Activated CD8-positive, alpha-beta memory T cell treated with anti-CD3 and anti-CD28 coated beads, Interleukin-2, amount 10 ng/mL, durations not matched to agents 7 days and 5 days (primary cell): ENCODE measurements at regions not wholly inside any gene's neighbourhood (a gene's known extent, or its start where the extent isn't known, plus 50 kb on each side); places are given as distances from the start of the nearest gene placed in this dataset.

ENCODE experiments used
- ATAC-seq: fragments of 150-1000 bp; cut with Tn5 transposase; one replicate; pipeline ENCODE4 v1.10.0; 2021; ENCODE audit warnings: moderate library complexity
- CTCF ChIA-PET: fragments of 350-600 bp; sonication (Branson Sonifier 250); formaldehyde crosslinking; loops from one replicate; lab custom pipeline; 2021; ENCODE audit warnings: antibody characterized with exemption; lab: Charles Lee
- DNase-seq: peaks from one replicate; pipeline ENCODE4 v3.0.0-alpha.2; 2020
- H3K27ac Mint-ChIP-seq: one replicate; pipeline ENCODE4 v1.8.0; 2021; ENCODE audit warnings: mild to moderate bottlenecking, mixed read lengths
- H3K27me3 Mint-ChIP-seq: one replicate; pipeline ENCODE4 v1.8.0; 2021; ENCODE audit warnings: mixed read lengths
- H3K36me3 Mint-ChIP-seq: one replicate; pipeline ENCODE4 v1.8.0; 2021; ENCODE audit warnings: mild to moderate bottlenecking, mixed read lengths
- H3K4me1 Mint-ChIP-seq: one replicate; pipeline ENCODE4 v1.8.0; 2021; ENCODE audit warnings: mixed read lengths
- H3K4me3 Mint-ChIP-seq: one replicate; pipeline ENCODE4 v1.8.0; 2021; ENCODE audit warnings: mild to moderate bottlenecking, moderate library complexity, mixed read lengths
- H3K9me3 Mint-ChIP-seq: one replicate; pipeline ENCODE4 v1.8.0; 2022; ENCODE audit warnings: low read depth, mixed read lengths

DNA sequence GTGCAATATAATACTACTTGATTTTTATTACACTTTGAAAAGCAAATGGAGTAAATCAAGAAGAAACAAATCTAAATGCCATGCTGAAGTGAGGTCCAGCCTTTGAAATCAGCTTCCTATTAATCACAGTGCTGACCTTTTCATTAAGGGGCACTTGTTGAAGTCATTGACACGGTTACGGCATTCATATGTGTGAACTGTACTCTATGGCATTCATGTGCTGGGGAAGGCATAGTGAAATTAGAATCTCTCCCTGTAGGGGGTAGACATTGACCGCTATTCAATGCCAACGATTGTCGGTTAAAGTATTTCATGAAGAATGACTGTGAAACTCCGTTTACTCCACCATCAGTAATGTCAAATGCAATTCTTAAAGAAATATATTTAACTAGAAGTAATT lies 296.1 kb upstream of the SEMA3A start:
- H3K27me3 Mint-ChIP-seq, result no peaks in the 10 kb centered on the region
- no peaks in the 10 kb centered on the region for H3K36me3 Mint-ChIP-seq
- H3K4me1 Mint-ChIP-seq, result no peaks in the 10 kb centered on the region
- CTCF ChIA-PET, result no interaction called here
- no peak for ATAC-seq
- no peak overlapping the region for H3K27ac Mint-ChIP-seq
- peaks cover 2% of the 10 kb centered on the region for H3K9me3 Mint-ChIP-seq
- DNase-seq, result no peak
- H3K4me3 Mint-ChIP-seq, result no peak overlapping the region

DNA sequence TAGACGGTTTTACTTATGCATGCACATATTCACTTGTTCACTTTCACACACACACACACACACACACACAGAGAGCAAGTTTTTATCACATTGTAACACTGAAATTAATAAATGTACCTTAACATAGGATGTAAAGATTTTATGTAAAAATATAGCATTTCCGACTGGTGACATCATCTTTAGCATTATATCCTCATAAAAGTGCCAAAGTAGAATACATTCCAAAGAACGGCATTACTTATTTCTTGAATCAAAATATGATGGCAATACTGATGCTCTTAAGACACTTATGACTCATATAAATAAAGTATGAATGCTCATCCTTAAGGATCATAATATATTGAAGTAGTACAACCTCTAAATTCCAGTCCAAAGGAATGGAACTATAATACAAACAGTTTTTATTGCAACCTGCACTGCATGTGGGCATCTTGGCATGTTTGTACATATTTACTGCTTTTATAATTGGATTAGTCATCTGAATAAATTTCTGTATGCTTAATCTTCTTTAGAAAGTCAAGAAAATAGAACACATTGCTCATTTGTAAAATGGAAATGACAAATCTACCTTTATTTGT lies 290.0 kb upstream of the SEMA3A start:
- Mint-ChIP-seq H3K4me1 (no peaks in the 10 kb centered on the region), H3K9me3 (peaks cover 2% of the 10 kb centered on the region), H3K36me3 (no peaks in the 10 kb centered on the region), H3K27me3 (no peaks in the 10 kb centered on the region), H3K4me3 (no peak overlapping the region), H3K27ac (no peak overlapping the region)
- ATAC-seq (no peak), DNase-seq (no peak)
- CTCF ChIA-PET, result no interaction called here

DNA sequence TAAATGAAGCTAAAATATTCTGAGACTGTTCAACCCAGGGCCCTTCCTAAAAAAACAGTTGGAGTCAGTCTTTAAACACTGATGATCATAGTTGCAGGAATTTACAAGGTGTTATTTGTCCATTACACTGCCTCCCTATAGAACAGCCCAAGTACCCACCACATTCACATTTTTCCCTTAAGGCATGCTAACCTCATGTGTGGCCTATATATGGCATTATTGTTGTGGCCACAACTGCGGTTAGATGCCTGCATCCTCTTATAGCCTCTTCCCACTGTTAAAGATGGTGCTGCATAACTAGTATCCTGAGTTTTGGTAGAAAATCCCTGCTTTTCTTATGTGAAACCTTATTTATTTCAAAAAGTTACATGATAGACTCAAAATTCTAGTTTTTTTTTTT lies 287.9 kb upstream of the SEMA3A start:
- H3K4me1 Mint-ChIP-seq, result no peaks in the 10 kb centered on the region
- H3K27me3 Mint-ChIP-seq, result no peaks in the 10 kb centered on the region

DNA sequence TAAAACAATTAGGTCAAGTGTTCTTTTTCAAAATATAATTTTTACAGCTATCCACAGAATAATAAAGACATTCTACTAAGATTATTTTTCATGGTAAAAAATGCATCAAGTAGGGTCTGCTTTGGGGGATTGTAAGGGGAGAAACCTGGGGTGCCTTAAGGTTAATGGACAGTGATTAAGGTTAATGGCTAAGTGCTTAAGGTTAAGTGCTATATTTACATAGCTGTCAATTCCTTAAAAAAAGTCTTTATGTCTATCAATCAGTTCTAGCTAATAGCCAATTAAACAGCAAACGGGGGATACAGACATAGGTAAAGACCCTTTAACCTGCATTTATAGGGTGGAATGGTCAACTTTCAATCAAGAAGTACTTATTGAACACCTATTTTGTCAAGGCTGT lies 284.5 kb upstream of the SEMA3A start:
- Mint-ChIP-seq H3K4me1 (no peaks in the 10 kb centered on the region), H3K27ac (no peak overlapping the region), H3K9me3 (no peaks in the 10 kb centered on the region), H3K27me3 (no peaks in the 10 kb centered on the region), H3K36me3 (no peaks in the 10 kb centered on the region), H3K4me3 (no peak overlapping the region)
- ATAC-seq, result no peak
- no peak for DNase-seq
- CTCF ChIA-PET, result no interaction called here

More for the DNA sequence above, 287.9 kb upstream of the SEMA3A start:
- DNase-seq (no peak), ATAC-seq (no peak)
- CTCF ChIA-PET, result no interaction called here
- peaks cover 2% of the 10 kb centered on the region for H3K9me3 Mint-ChIP-seq
- no peak overlapping the region for H3K27ac Mint-ChIP-seq
- no peak overlapping the region for H3K4me3 Mint-ChIP-seq
- H3K36me3 Mint-ChIP-seq, result no peaks in the 10 kb centered on the region

DNA sequence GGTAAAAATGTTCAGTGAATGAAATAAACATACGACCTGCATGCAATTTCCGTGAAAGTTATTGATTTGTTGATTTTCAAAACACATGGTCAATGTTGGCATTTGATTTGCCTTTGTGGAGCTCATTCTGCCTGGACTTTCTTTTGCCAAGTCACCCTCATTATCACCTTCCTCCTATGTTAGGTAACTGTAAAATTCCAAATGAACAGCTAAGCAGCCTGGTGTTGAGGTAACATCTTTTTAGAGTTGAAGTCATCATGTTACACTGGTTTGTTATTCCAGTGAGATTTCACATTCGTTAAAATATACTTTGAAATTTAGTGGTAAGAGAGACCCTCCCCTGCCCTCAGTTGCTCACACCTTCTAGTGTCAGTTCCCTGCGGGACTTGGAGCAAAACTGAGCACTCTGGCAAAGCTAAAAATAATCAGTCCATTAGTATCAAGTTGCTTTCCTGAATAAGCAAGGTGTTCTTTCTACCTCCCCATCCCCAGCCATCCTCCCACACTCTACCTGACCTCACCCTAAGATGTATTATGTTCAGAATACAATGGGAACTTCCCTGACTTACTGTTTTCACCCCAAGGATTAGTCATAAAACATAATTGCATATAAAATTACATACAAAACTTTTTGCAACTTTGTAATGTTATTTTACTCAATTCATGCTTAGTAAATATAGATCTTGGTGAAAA lies 283.3 kb upstream of the SEMA3A start:
- Mint-ChIP-seq H3K4me3 (no peak overlapping the region), H3K27me3 (no peaks in the 10 kb centered on the region), H3K27ac (no peak overlapping the region), H3K9me3 (no peaks in the 10 kb centered on the region), H3K4me1 (no peaks in the 10 kb centered on the region), H3K36me3 (no peaks in the 10 kb centered on the region)
- ATAC-seq (no peak), DNase-seq (no peak)
- CTCF ChIA-PET, result no interaction called here

DNA sequence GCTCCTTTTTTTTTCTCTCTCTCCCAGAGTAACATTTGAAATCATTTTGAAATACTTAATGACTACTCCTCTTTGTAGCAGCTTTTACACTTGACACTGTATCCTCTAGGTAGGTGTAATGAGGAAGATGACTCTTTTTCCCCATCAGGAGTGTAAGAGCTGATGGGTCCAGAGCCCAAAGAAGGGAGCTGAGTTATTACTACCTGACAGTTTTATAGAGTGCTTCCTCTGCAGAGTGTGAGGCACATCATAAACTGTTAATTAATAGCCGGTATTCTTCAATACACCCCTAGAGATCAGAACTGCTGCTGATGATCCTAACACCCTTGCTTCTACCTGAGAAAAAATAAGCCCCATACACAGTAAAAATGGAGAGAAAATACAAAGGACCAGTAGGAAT lies 279.8 kb upstream of the SEMA3A start:
- CTCF ChIA-PET, result no interaction called here
- DNase-seq (no peak), ATAC-seq (no peak)
- no peaks in the 10 kb centered on the region for H3K27me3 Mint-ChIP-seq
- H3K4me3 Mint-ChIP-seq, result no peak overlapping the region
- no peaks in the 10 kb centered on the region for H3K9me3 Mint-ChIP-seq
- H3K27ac Mint-ChIP-seq, result no peak overlapping the region
- no peaks in the 10 kb centered on the region for H3K36me3 Mint-ChIP-seq
- no peaks in the 10 kb centered on the region for H3K4me1 Mint-ChIP-seq

DNA sequence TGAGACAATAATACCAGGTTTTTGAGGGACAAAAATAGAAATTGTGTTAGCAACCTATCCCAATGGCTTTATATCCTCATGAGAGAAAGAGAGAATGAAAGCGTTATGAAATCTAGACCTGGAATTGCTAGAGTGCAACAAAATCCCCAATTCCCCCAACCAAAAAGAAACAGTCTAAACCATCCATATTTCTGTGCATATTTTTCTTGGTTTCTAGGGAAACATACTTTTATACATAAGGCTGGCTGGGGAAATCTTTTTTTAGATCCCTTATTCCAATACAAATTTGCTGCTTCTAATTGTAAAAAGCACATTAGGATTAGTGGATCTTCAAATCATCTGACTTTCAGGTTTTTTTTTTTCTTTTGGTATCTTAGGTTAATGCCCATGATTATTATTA lies 277.0 kb upstream of the SEMA3A start:
- H3K4me1 Mint-ChIP-seq, result no peaks in the 10 kb centered on the region
- H3K4me3 Mint-ChIP-seq, result no peak overlapping the region
- CTCF ChIA-PET, result no interaction called here
- DNase-seq (no peak), ATAC-seq (no peak)
- no peaks in the 10 kb centered on the region for H3K27me3 Mint-ChIP-seq
- no peaks in the 10 kb centered on the region for H3K36me3 Mint-ChIP-seq
- H3K27ac Mint-ChIP-seq, result no peak overlapping the region
- H3K9me3 Mint-ChIP-seq, result peaks cover 3% of the 10 kb centered on the region

DNA sequence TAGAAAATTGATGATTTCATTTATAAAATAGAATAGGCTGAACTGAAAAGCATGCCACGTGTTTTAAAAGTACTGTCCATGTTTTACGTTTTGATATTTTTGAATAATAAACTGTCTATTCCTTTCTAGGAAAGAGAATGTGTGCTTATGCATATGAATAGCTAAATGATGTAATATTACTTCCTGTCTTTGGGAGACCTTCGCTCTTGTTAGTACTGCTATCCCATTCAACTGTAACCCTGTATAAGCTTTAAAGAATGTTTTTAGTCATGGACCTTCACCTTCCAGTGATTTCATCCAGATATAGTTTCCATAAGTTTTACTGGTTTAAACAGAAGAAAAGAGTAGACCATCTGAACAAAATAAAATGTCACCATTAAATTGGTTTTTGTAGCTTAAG lies 274.4 kb upstream of the SEMA3A start:
- CTCF ChIA-PET, result no interaction called here
- no peak overlapping the region for H3K27ac Mint-ChIP-seq
- no peak overlapping the region for H3K4me3 Mint-ChIP-seq
- ATAC-seq (no peak), DNase-seq (no peak)
- H3K36me3 Mint-ChIP-seq, result no peaks in the 10 kb centered on the region
- H3K9me3 Mint-ChIP-seq, result peaks cover 3% of the 10 kb centered on the region
- no peaks in the 10 kb centered on the region for H3K4me1 Mint-ChIP-seq
- H3K27me3 Mint-ChIP-seq, result no peaks in the 10 kb centered on the region

DNA sequence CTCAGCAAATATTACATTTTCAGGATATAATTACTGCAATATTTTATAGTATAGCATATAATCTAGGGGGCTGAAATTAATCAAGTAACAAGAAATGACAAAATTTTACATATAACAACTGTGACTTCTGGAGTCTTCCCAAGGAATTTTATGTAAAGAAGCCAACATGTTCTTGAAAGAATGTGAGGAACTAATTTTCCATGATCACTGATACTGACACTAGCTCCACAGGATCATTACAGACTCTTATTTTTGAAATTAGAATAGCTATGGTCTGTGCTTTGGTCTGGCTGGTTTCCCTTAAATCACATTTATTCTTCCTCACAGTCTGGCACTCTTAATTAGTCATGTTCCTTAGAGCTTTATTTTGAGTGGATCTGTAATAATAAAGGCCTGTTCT lies 267.7 kb upstream of the SEMA3A start:
- H3K4me3 Mint-ChIP-seq, result no peak overlapping the region
- no peaks in the 10 kb centered on the region for H3K27me3 Mint-ChIP-seq
- CTCF ChIA-PET, result no interaction called here
- H3K36me3 Mint-ChIP-seq, result no peaks in the 10 kb centered on the region
- H3K9me3 Mint-ChIP-seq, result no peaks in the 10 kb centered on the region
- ATAC-seq (no peak), DNase-seq (no peak)
- H3K4me1 Mint-ChIP-seq, result no peaks in the 10 kb centered on the region
- H3K27ac Mint-ChIP-seq, result no peak overlapping the region

DNA sequence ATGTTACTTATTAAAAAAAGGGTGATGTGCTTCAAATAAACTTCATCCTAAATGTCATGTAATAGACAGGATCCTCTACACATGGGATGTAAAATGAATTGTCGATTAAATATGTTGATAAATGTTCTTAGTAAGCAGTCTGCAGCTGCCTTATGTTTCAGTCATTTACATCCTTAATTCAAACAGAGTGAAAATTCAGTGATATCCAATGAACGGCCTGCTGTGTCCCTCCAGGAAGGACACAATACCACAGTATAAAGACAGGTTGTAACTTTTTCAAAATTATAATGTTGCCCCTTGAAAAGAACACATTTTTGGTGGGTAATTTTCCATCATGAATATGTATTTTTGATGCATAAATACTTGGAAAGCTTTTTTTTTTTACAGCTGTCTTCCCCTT lies 266.5 kb upstream of the SEMA3A start:
- Mint-ChIP-seq H3K4me3 (no peak overlapping the region), H3K9me3 (no peaks in the 10 kb centered on the region), H3K27me3 (no peaks in the 10 kb centered on the region), H3K4me1 (no peaks in the 10 kb centered on the region), H3K36me3 (no peaks in the 10 kb centered on the region), H3K27ac (no peak overlapping the region)
- CTCF ChIA-PET, result no interaction called here
- no peak for ATAC-seq
- no peak for DNase-seq

DNA sequence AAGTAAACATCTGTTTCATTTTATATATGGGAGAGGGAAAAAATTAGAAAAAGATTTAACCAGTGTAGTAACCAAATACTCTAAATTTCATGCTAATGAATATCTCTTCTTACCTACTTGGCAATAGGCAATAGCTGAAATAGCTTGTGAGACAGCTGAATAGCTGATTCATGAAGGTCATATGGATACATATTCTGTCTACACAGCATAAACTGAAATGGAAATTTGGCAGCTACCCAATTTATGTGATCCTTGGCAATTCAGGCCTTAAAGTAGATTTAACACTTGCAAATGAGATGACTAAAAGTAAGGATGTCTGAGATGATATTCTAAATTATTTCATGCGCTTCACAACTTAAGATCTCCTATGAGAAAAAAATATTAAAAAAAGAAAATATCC lies 261.2 kb upstream of the SEMA3A start:
- Mint-ChIP-seq H3K27ac (no peak overlapping the region), H3K4me1 (no peaks in the 10 kb centered on the region), H3K27me3 (no peaks in the 10 kb centered on the region), H3K36me3 (no peaks in the 10 kb centered on the region), H3K9me3 (no peaks in the 10 kb centered on the region), H3K4me3 (no peak overlapping the region)
- ATAC-seq, result no peak
- DNase-seq, result no peak
- CTCF ChIA-PET, result no interaction called here

DNA sequence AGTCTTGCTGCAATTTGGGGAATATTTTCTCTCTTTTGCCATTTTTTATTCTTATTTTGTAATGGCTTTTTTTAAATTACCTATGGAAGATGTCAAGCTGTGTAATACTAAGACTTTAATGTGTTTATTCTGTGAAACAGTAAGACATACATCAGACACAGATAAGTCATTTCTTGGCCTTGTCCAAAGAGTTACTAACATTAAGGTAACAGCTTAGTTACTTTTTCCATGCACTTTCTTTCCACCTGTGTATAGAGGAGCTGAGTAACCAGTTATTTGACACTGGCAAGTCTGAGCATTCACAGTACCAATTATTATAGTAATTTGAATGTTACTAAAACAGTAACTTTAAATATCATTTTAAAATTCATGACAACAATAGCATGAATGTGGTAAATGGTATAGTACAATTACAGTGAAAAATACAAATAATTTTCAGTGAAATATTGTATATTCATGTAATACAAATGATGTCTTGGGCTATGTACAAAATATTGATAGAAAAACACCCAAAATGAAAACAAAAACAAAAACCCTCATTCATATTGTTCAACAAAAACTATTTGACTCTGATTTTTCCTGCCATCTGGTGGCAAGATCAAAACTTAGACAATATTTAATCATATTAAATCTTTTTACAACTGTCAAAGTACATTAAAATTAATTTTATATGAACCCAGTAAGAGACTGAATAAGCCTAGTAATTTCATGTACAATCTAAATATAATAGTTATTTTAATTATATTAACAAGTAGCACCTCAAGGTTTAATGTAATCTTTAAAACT lies 259.8 kb upstream of the SEMA3A start:
- Mint-ChIP-seq H3K27ac (no peak overlapping the region), H3K36me3 (no peaks in the 10 kb centered on the region), H3K4me3 (no peak overlapping the region), H3K9me3 (no peaks in the 10 kb centered on the region), H3K27me3 (no peaks in the 10 kb centered on the region), H3K4me1 (no peaks in the 10 kb centered on the region)
- CTCF ChIA-PET, result no interaction called here
- DNase-seq, result no peak
- no peak for ATAC-seq

DNA sequence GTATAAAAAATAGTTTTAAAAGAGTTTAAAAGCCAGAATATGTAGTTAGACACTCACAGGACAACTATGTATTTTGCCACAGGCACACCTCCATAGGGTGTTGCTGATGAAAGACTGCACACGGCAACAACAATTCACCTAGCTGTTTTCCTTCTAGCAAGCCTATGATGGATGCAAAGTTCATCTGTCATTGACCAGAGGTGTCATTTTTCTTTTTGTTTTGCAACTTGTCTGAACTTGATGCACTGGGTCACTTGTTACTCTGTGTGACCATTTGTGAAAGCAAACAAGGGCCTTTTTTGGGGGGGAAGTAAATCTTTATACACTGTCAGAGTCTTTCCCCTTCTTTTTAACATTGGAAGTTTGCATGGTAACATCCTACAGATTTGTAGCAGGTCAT lies 258.0 kb upstream of the SEMA3A start:
- Mint-ChIP-seq H3K4me3 (no peak overlapping the region), H3K27ac (no peak overlapping the region), H3K9me3 (no peaks in the 10 kb centered on the region), H3K36me3 (no peaks in the 10 kb centered on the region), H3K27me3 (no peaks in the 10 kb centered on the region), H3K4me1 (no peaks in the 10 kb centered on the region)
- no peak for ATAC-seq
- DNase-seq, result no peak
- CTCF ChIA-PET, result no interaction called here

DNA sequence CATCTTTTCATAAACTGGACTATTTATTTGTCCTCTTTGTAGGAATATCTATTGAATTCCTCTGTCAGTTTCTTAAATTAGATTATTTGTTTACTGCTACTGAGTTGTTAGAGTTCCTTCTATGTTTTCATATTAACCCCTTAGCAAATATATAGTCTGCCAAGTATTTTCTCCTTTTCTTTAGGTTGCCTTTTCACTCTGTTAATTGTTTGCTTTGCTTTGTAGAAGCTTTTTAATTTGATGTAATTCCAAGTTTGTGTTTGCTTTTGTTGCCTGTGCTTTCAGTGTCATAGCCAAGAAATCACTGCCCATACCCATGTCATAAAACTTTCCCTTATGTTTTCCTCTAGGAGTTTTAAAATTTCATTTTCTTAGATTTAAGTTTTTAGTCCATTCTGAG lies 256.2 kb upstream of the SEMA3A start:
- Mint-ChIP-seq H3K27me3 (no peaks in the 10 kb centered on the region), H3K36me3 (no peaks in the 10 kb centered on the region), H3K9me3 (peaks cover 3% of the 10 kb centered on the region), H3K4me3 (no peak overlapping the region), H3K4me1 (no peaks in the 10 kb centered on the region), H3K27ac (no peak overlapping the region)
- DNase-seq, result no peak
- CTCF ChIA-PET, result no interaction called here
- ATAC-seq, result no peak
